GM21737 (cell line): ENCODE measurements at regions not wholly inside any gene's neighbourhood (a gene's known extent, or its start where the extent isn't known, plus 50 kb on each side); places are given as distances from the start of the nearest gene placed in this dataset.

Source experiments
- ATAC-seq: cut with Tn5 transposase; IDR thresholded peaks from one replicate; pipeline ENCODE4 v1.9.1; 2021; ENCODE audit warnings: mild to moderate bottlenecking, moderate library complexity; ENCODE audit not compliant: unreplicated experiment

DNA sequence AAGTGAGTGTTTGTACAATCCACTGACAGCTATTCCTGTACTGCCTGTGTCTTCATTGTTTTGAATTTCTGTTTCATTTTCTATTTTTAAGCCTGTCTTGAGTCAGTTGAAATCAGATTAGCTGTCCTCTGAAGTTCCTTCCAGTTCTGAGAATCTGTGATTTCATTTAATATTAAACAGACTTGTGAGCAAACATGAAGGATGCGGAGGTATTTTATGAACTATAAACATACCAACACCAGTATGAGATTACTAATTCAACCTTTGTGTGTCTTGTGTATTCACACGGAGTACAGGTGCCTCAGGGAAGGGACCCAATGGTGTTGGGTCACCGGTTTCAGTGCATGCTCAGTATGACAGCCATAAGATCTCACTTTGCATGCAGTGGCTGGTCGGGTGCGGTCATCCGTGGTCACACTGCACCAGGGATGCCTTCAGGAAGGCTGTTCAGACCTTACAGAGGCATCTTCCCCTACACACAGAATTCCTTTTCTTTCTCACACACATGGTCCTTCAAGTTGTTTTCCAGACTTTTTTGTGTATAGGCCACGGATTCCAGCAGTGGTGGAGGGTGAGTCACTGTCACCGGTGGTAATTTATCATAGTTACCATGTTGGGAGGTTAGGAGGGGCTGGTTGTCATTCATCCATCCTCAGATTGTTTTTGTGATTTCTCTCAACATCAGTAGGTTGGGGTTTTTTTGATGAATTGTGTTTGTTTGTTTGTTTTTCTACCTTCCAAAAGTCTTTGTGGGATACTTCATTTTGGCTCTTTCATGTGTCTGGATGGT, 103.0 kb upstream of the SFSWAP start:
- ATAC-seq = peak; percentile 69

DNA sequence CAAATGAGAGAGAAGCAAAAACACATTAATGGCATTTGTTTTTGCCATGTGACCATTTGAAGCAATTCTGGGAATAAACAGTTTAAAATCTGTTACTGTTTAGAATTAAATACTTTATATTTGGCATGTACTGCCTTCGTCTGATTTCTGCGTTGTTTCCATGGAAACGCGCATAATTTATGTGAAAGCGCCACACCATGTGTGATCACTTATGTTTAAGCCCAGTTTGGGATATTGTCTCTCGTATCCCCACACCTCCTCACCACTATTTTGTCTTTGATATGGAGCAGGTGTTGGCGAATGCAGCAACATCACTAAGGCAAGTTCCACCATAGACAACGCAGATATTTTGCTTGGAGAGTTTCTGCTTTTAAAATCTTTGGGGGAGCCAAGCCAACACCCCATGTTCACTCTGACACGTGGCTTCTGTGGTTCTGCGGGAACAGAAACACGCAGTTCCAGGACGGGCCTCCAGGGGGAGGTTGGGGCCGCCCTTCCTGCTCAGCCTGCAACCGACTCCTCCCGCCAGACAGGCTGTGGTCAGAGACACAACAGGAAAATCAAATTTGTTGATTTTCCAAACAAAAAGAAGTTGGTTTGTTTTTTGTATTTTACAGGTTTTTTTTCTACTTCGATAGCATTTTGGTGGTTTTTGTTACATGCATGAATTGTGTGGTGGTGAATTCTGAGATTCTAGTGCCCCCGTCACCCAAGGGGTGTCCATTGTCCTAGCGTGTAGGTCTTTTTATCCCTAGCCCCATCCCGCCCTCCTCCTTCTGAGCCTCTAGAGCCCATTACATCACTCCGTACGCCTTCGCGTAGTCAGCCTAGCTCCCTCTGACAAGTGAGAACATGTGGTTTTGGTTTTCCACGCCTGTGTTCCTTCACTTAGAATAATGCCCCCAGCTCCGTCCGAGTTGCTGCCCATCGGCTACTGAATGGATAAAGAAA, 101.9 kb upstream of the SFSWAP start:
- ATAC-seq = no peak

DNA sequence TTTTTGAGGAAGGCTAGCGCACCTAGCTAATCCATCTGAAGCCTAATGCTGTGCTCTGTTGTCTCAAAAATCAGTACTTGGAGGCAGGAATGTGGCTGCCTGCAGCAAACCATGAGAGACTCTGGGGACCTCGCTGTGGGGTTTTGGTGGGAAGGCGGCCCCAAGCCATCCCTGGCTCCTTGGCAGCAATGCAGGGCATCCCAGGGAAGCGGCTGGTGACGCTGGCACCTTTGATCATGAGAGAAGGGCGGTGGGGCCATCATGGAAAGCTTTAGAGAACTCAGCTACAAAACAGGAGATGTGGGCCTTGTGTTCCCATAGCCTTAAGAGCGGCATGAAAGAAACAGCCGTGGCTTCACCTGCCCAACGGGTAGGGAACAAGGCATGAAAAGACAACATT, 101.1 kb upstream of the SFSWAP start:
- no peak for ATAC-seq

DNA sequence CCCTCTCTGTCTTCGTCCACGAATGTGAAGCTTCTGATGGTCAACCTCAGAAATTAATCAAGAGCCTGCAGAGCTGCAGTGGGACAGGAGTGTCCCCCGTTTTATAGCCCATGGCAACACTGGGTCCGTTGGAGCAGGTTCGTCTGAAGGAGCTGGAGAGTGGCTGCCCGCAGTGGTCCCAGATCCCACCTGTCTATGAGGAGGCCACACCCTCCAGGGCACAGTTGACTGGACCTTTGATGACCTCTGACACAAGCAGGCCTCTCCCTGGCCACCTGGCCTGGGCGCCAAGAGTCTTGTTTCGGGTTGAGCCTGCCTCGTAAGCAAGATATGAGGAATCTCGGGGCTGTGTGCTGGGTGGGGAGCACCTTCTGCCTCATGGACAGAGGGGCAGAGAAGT, 100.7 kb upstream of the SFSWAP start:
- ATAC-seq = no peak

DNA sequence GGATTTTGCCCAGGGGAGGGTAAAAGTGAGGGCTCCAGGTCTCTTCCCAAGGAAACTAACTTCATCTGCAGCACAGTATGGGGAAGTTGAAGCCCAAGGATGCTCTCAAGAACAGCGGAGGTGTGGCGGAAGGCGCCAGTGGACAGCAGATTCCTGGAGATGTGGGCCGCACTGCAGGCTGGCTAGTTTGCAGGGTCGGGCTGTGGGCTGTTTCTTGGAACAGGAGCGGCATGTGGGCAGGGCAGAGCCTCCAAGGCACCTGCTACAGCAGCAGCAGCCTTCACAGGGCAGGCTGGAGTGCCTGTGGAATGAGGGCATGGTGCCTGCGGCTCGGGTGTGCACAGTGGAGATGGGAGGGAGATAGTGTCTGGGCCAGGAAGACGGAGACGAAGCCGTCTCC, 100.0 kb upstream of the SFSWAP start:
- no peak for ATAC-seq

DNA sequence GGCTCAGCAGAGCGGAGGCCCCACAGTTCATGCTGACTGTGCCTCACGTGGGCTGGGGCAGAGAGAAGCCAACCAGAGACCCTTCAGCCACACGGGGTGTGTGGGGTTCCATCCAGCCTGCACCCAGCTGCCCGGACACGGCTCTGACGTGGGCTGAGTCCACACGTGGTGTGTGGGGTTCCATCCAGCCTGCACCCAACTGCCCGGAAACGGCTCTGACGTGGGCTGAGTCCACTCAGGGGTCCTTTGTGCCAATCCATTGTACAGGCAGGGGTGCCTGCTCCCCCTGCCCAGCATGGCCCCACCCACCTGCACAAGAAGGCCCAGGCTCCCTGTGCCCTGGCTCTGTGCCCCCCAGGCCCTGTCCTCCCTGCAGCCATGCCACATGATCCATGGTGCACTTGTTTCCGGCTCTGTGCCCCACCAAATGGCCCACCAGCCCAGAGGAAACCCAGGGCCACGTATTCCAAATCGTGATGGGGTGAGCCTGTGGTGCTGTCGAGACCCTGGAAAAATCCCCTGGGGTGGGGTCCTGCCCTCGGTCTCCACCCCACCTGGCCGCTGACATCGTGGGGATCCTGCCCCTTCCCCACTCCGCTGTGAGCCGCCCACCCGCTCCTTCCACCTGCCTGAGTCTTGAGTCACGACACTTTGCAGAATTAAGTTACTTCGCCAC, 99.3 kb upstream of the SFSWAP start:
- no peak for ATAC-seq

DNA sequence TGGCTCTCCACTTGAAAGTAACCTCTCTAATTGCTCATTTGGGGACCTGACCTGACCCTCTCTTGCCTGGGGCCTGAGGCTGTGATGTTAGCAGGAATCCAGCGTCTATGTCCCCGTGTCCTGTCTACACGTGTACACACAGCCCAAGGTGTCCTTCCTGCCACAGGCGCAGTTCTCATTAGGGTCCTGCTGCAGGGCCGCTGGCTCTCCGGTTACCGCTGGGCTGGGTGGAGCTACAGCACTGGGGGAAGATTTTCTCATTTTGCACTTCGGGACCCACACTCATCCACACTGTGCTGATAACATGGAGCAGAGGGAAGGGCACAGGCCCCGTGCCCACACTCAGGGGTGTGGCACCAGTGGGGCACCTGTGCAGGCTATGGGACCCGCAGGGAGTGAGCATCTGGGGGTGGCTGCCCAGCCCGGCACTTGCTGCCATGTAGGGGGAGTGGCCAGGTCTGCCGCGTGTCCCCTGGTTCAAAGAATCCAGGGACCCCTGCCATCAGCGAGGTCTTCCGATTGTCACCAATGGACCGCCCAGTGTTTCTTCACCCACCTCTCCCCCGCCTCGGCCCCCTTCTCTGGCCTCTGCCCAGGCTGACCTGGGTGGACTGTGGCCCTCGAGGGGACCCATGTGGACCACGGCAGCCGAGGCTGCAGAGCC, 98.7 kb upstream of the SFSWAP start:
- no peak for ATAC-seq

DNA sequence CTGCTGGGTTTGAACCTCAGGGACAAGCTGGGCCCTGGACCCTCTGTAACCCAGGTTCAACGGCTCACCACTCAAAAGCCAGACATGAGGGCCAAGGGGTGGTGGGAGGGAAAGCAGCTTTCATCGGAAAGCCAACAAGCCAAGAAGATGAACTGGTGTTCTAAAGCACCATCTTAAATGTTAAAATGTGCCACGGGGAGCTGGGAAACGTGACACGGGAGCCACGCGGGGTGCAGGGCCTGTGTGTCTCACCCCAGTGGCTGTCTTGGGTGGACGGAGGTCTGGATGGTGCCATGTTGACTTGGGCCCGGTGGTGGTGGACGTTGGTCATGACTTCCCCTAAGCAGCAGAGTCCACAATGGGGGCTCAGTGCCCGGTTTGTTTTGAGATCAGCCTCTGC, 97.7 kb upstream of the SFSWAP start:
- ATAC-seq = no peak

DNA sequence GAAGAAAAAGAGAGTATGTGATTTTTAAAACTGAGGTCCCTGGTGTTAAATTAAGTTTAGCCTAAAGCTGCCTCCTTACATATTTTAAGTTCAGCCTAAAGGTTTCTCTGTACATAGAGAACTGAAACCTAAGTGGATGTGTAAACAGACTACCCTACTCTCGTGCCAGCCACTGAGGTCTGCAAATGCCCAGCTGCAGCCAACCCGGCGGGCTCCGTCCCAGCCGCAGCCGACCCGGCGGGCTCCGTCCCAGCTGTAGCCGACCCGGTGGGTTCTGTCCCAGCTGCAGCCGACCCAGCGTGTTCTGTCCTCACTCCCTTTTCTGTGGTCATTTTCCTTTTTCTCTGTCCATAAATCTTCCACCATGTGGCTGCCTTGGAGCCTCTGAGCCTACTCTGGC, 97.2 kb upstream of the SFSWAP start:
- ATAC-seq = no peak

DNA sequence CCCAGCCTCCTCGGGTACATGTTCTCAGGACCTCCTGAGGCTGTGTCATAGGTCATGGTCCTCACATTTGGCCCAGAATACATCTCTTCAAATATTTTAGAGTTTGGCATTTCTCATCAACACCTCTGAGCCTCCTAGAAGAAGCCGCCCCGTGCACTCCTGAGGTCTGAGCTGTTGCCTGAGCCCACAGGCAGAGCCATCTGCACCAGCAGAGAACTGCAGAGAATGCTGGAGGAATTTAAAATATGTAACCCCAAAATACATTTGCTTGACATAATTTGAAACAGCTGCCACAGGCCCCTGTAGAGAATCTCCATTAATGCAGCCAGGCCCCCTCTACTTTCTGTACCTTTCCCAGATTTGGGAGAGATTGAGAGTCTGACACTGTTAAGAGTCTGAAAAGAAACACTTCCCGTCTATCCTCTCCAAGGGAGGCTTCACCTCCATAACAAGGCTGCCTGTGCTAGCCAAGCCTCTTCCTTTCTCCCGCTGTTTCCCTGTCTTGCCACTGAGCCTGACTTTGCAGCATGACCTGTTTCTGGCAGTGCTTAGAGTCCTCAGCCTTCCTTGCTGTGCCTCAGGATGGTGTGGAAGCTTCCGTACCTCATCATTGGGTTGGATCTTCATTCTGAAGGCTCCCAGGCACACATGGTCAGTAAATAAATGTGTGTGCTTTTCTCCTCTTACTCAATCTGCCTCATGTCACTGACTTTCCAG, 95.4 kb upstream of the SFSWAP start:
- no peak for ATAC-seq

DNA sequence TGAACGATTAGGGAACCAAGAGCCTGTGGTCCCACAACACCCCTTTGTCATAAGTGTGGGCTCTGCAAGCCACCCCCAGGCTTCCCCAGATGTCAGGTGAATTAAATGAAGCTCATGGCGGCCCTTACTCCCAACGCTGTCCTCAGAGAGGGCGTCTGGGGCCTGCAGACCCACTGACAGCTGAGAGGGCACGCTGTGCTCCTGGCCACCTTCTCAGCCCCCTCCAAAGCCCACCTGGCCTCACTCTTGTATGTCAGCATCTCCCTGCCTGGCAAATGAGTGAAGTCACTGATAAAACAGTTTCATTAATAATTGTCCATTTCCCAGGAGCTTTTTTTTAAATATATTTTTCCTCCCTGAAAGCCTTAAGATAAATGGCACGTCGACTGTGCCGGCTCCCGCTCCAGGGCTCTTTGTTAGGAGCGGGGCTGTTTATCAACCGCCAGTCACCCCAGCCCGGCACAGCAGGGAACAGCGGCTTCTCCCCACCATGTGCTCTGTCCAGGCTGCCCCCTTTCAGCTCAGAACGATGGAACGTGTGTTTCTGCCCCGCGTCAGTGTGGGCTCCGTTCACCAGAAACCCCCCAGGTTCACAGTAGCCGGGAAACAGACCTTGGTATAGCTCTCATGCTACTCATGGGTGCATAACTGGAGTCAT, 94.7 kb upstream of the SFSWAP start:
- ATAC-seq = no peak

DNA sequence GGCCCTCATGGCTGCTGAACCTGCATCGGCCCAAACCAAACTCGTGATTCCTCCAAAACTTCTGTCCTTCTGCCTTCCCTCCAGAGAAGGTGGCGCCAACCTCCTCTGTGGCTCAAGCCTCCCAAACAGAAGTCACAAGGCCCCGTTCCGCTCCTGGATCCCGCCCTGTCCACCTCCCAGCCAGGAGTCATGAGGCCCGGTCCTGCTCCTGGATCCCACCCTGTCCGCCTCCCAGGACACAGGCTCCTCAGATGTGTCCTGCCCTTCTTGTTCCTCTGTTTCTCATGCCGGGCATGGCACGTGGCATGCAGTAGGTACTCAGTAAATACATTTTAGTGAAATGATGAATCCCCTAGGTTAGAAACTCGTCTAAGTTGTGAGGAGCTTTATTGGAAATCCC, 94.2 kb upstream of the SFSWAP start:
- ATAC-seq = no peak

DNA sequence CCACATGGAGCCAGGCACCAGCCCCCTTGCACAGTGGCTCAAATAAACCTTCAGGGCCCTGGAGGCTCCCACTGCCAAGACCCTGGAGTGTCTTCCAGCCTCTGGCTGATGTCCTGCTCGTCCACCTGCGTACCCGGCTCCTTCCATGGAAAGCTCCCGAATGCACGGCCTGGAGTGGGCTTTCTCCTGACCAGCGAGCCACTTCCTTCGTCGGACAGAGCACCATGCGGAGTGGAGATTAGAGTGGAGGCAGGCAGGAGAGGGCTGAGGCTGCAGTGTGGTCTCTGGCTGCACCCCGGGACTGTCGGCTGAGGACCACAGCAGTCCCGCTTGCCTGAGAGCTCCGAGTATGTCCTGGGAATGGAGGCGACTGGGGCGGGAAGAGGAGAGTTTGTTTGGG, 93.7 kb upstream of the SFSWAP start:
- ATAC-seq = no peak

DNA sequence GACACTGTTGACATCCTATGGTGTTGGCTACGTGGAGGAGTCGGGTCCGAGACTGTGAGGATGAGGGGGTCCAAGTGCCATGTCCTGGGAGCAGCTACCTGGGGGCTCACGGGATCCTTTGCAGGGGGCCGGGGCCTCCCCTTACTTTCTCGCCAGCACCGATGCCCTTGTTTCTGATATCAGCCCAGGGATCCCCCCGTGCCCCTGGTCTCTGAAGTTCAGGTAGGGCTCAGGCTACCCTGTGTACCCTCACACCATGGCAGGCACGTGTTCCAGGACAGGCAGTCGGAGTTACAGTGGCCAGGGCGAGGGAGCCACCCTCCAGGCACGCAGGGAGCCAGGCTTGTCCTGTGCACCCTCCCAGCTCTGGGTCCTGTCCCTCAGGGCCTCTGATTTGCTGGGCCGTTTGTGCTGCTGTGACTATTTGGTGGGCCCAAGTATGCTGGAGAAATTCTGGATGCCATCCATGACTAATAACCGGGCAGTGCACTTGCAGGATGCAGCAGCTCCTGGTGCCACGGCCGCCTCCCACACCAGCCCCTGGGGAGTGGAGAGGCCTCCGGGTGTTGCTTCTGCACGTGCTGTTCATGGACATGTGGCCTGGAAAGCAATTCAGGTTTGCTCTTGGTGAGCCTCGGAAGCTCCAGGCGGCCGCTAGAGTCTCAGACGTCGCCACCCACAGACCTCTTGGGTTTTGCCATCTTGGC, 93.1 kb upstream of the SFSWAP start:
- ATAC-seq = no peak

DNA sequence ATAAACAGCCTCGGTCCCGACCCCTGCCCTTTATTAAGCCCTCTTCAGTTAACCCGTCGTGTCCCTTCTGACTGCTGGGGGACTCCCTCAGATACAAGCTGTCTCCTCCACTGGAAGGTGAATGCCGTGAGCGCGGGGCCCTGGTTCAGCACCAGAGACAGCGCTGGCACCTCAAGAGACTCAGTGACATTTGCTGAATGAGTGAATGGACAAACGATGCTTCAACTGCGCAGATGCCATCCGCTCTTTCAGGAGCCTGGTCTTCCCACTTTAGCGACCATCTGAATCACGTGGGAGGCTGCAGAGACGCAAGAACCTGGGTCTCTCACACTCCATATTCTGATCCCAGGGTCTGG, 92.6 kb upstream of the SFSWAP start:
- no peak for ATAC-seq

DNA sequence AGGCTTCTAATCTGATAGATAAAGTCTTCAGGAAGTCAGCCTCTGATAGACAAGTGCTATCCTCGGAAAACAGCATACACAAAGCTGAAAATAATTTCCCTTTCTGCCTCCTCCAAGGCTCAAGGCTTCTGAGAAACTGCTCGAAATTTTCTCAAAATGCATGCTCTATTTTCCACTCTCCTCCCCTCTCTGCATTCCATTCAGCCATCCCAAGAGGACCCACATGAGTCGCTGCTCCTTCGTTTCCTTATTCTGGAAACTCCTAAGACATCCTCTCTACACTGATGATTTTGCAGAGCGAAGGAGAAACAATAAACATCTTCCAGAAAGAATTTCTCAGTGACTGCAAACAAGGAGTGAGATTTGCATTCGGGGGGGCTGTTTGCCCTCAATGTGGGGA, 92.2 kb upstream of the SFSWAP start:
- ATAC-seq = no peak

DNA sequence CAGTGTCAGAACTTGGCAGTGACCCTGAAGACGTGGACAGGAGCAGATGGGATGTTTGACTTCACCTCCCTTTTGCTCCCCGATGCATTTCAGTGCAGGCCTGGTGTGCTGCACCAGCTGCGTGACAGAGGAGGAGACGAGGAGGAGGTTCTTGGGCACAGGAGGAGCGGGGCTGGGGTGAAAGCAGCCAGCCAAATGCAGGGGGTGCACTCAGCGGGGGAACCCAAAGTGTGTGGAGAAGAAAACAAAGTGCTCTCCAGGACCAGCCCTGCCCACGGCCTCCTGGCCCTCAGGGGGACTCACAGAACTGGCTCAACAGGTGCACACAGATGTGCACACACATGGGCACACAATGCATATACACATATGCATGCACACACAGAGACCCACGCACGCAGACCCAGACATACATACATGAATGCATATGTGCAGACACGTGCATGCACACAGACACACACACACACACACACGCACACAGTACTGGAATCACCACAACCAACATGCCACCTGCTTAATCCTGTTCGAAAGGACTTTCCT, 91.7 kb upstream of the SFSWAP start:
- no peak for ATAC-seq

DNA sequence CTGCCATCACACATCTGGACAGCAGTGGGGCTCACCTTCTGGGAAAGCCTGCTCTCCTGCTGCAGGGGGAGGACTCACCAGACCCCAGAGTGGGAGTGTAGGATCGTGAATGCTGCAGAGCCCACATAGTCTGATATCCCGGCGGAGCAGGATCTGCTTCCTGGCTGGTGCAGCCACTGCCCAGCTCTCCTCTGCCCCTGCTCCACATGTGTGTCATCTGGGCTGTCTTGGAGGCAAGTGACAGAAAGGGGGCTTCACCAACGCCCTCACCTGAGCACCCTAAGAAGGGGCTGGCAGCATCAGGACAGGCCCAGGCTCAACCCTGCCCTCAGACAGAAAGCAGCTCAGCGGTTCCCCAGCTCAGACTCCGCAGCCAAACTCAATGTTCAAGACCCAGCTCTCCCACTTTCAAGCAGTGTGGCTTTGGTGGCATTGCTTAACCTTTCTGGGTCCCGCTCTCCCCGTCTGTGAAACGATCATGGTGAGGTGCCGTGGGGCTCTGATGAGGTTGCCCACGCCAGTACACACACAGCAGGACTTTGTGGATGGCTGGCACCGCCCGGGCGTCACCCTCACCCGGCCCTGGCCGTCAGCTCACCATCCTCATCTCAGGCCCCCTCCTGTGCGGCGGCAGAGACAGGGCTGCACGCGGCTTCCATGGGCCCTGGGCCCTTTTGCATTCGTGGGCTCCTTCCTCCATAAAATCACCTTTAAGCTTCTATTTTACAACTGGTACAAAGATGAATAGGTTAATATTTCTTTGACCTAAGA, 91.0 kb upstream of the SFSWAP start:
- ATAC-seq = no peak
